Stimulated activated CD4-positive, alpha-beta T cell treated with anti-CD3 and anti-CD28 coated beads, TNF-alpha, amount 100 ng/mL, for 1 hour (primary cell): ENCODE measurements at regions not wholly inside any gene's neighbourhood (a gene's known extent, or its start where the extent isn't known, plus 50 kb on each side); places are given as distances from the start of the nearest gene placed in this dataset.

Experiments
- DNase-seq, 3 donors: peaks; one replicate each; pipeline ENCODE4 v3.0.0-alpha.2; 2020; ENCODE audit warnings: low read depth in 3 of 3, low spot score in 1 of 3

DNA sequence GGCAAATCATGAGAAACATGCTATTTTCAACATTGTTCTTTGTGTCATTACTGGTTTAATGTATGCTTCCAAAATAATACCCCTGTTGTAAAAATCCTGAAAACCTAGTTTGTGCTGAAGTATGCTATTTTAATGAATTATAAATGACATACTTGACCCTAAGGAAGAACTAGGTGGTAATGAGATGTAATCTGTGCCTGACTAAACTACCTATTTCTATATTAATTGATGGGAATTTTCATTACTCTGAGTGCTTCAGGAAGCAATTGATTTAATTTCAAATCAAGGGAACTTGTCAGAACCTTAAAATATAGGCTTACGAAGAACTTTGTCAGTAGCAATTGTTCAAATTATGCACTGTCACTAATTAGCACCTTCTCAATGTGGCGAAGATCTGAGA is 1005.6 kb upstream of the SLC10A2 start:
- DNase-seq = no peak

DNA sequence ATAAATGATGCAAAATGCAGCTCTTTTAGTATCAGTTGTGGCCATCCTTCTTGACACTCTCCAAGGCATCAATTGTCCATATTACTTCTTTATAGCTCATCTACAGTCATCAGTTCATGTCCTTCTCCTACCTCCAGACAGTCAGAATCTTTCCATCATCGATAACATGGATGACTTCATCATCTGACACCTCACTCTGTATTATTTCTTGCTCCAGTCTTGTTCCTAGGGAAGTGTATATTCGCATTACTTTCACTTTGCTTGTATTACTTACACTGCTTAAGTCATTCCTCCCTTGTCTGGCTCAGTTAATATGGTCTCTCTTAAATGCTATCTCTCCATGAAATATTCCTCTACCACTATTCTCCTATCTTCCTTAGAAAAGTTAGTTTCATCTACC is 999.1 kb upstream of the SLC10A2 start:
- no peak for DNase-seq

DNA sequence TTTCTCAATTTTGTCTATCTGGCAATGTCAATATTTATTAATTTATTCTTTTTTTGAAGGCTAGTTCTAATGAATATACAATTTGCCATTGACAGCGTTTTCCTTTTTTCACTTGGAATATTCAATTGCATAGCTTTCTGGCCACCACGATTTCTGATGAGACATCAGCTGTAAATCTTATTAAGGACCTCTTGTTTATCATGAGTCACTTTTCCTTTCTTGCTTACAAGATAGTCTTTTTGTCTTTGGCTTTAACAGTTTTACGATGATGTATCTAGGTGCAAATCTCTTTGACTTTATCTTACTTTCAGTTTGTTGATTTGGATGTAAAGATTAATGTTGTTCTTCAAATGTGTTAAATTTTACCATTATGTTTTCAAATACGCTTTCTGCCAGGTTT is 991.6 kb upstream of the SLC10A2 start:
- DNase-seq = no peak

DNA sequence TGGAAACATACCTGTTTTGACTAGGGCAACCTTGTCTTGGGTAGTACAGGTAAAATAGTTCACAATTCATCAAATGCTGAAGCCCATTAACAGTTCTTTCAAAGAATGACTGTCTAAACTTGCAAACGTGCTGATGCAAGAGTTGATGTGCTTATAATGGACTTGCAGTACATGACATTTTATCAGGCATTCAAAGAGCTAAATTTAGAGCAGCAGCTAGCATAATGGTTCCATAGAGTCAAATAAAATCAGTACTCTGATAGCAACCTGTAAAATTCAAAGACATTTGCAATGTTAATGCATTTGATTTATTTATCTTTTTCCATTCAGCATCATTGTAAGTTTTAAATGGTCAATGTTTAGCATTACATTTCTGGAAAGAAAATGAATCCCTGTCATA is 979.7 kb upstream of the SLC10A2 start:
- no peak for DNase-seq

DNA sequence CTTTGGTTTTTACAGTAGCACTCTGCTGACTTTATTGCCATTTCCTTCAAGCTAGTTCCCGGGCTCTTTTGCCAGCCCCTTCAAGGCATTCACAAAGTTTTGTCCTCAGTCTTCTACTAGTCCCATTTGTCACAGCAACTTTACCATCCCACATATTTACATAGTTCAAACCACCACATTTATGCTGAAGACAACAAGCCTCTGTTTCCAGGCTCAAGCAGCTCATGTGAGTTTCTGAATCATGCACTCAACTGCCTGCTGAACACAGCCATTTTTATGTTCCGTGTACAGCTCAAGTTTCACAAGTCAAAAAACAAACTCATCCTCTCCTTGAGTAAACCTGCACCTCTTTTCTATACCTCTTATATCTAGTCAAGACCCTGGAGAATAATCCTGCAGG is 977.0 kb upstream of the SLC10A2 start:
- no peak for DNase-seq

DNA sequence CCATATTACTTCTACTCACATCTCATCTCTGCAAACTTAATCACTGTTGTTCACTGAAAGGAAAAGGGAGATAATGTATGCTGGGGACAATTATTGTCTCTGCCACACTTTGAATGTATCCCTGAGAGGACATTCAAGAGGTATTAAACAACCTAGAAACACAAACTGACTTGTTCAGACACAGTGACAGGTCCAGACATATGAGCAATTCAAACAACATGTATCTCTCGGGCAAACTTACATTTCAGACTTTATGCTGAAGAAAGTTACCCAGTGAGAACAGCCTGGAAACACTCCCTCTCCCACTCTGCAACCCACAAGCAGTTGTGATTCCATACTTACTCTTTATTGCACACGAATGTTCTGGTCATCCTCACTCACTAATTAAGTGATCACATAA is 968.7 kb upstream of the SLC10A2 start:
- no peak for DNase-seq

DNA sequence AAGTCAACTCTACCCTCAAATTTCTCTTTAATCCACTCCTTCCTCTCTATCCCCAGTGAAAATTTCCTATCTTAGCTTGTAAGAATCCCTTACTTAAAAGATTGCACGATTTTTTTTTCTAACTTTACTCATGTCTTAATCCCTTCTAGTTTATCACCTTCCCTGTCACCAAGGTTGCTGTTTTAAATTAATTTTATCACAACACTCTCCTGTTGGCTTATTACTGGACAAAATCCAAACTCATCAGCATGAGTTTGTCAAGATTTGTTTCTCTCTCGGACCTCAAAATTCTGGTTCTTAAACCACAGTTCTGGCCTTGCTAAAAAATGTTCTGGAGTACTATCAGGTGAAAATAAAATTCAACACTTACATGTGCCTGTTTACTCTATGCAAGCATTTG is 959.1 kb upstream of the SLC10A2 start:
- no peak for DNase-seq

DNA sequence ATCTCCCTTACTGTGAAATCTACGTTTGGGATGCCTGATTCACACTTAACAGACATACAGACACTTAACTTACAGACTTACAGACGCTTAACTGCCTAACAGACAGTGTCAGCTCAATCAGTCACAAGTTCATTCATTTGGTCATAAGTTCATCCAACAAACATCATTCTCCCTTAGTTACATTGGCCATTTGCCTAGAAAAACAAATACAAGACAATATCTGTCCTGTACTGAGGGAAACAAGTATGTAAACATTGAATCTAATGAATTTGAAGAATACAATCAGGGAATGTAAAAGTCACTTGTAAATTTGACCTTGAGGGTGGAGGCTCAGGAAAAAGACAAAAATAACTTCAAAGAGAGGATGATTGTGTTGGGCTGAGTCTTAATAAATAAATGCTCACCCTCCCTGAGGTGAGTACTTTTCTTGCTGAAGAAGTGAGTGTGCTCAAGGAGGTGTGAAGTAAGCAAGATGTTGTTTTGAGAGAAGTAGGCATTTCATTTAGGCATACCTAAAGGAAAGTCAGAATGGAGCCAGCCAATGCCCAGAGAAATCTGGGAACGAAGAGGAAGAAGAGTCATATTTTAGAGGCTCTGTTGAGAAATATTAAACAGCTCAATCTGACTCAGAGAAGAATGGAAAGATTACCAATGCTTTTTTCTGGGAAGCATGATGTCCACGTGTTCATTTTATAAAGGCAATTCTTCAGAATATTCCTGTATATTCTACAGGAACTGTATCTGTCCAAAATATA is 958.4 kb upstream of the SLC10A2 start:
- no peak for DNase-seq

DNA sequence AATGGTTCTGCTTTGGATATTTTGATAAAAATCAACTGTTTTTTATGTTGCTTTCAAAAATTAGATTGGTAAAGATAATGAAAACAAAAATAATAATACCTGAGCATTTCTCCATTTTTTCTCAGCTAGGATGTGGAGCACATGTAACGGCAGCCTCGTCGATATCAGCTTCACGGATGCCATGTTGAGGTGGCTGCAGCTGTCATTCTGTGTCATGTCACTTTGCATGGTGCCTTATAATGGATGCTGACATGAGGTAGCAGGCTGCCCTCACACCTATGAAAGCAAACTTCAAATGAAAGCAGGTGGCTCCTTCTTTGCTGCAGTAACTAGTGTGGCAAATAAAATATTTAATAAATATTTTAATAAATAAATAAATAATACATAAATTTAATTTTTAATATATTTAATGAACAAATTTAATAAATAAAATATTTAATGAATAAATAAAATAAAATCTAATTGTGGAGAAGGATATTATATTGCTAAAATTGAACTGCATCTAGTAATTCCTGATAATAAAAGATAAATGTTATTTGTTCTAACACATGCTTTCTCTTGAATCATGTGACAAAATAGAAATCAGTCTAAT is 955.7 kb upstream of the SLC10A2 start:
- no peak for DNase-seq

DNA sequence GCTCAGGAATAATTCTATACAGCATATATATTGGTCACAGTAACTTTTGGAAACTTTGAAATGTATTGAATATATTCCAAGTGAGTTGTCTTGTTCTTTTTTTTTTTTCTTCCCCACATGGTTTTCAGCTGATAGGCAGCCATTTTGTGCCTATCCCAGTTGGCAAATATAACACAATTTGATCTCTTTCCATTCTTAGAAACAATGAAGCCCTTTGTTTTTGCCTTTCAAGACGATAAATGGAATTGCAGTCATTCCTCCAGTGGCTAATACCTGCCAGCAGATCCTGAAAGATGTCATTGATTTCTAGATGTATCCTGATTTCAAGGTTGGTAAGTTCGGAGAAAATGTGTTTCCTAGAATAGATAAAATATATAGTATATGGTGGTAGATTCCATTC is 951.1 kb upstream of the SLC10A2 start:
- no peak for DNase-seq

DNA sequence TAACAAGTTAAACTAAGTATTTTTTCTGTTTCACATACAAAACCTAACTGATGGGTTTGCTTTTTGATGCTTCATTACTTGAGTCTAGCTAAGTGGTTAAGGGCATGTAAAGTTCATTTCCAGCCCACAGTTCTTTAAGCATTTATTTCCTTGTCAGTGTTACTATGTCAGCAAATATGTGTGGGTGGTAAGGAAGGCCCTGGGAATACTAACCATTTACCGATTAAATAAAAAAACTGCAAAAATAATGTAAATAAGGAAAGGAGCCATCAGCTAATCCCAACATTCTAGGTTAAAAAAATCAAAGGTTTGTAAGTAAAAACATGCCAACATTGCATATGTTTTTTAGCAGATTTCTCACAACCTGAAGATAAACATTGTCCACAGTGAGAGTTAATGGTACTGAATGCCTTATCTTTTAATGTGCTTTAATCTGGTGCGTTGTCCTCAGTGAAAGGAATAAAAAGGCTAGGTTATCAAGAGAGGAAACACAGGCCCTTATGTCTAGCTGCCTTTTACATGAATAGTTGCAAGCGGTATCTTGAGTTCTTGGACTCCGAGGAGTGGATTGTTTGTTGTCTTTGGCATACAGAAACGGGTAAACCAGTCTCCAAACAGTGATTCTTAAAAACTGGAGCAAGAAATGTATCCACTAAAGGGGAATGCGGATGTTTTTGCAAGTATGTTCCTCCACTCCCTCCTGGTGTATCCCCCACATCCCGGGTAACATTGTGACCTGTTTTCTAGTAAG is 949.6 kb upstream of the SLC10A2 start:
- DNase-seq = no peak

DNA sequence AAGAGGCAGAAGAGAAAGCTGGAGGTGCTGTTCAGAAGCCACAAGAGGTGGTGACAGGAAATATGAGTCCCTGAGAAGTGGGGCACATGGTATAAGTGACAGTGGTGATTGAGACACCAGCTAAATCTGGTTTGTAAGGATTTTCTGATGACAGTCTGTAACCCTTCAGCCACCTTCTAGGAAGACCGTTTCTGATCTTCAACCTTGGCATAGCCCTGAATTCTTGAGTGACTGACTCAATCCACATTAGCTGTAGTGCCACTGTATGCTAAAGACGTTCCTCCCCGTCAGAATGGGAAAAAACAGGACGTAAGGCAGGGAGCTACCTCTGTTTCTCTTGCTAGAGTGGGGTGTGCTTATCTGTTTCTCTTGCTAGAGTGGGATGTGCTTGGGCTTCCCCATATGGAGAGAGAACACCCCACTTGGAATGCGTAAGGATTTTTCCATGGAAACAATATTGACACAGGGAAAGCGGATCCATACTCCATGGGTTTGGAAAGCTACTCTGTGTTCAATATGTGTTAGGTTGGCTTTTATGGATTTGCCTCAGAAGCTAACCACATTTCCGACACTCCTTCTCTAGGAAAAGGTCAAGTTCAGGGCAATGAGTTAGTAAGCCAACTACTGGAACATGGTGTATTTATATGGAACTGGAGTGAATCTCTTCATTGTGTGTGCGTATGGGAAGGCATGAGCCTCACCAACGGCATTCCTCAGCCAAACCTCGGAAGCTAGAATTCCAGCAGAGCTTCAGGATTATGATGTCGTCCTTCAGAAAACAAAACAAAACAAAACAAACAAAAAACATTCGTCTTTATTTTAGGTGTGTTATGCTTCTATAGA is 948.8 kb upstream of the SLC10A2 start:
- DNase-seq = no peak

DNA sequence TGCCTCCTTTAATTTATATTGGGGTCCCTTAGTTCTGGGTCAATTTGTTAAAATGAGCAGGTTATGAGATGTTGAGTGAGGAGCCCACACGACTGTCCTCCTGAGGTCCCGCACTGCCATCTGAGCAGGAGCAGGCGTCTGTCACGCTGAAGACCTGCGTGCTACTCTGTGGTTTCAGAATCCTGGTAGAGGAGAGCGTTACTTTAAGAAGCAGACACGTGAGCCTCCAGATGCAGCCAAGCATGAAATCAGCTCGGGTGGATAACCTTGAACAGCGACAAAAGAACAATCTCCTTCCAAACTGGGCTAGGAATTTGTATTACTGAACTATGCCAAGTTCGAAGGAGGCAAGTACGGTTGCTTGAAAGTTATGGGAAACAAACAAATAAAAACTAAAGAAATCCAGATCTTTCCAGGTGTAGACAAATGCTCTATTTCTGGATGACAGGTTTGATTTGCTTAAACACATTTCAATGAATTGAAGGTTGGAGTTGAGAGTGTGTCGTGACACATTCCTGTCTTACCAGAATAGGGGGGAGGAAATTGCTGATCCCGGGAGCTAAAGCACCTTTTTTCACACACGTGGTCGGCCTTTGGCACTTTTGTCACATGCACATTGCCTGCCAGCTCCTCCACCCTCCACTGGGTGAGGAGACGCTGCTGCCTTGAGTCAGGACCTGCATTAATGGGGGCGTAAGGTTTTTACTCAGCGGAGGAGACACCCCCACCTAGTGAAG is 945.5 kb upstream of the SLC10A2 start:
- no peak for DNase-seq

DNA sequence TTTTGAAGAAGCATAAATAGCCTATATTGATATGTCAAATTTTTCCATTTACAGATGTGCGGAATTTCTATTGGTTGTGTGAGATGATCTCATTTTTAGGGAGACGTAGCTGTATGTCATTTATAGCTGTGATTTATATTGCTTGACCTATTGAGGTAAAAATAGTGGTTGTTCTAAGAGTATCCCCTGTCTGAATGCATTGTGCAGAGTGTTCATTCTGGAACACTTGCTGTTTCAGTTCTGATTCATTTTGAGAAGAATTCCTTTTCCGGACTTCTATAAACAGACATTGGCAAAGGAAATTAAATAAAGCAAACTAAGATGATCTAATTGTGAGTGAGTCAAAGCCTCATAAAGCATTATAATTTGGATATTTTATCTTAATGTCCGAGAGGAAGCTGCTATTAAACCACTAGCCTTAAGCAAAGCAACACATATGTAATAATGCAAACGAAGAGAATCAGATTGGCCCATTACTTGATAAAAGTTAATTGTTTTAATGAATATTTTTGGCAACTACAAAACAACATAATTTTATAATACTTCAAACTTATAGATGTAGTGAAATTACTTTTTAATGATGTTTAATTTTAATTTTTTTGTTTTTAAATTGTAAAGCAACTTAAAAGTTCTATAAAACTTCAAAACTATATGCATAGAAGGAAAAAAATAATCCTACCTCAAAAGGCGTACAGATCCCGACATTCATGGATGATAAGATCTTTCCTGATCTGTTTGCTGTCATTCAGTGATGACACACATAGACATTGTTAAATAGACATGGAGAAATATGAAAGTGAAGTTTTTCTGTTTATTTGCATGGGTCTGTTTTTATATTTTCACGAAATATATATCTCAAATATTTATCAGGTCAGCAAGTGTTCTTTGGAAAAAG is 942.6 kb upstream of the SLC10A2 start:
- no peak for DNase-seq

DNA sequence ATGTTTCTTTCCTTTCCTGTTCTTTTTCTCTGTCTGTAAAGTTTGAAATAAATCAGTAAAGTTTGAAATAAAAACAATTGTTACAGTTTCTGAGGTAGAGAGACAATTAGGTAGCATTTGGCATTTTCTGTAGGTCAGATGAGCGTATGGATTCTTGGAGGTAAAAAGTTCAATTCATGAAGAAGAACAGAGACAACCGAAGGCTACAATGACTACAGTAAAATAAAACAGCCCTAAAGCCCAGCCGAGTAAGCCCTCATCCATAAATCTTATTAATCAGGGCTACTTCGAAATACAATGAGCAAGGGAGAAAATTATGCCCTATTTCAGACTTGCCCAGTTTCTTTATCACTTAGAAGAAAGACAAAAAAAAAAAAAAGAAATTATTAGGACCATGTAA is 941.9 kb upstream of the SLC10A2 start:
- no peak for DNase-seq

DNA sequence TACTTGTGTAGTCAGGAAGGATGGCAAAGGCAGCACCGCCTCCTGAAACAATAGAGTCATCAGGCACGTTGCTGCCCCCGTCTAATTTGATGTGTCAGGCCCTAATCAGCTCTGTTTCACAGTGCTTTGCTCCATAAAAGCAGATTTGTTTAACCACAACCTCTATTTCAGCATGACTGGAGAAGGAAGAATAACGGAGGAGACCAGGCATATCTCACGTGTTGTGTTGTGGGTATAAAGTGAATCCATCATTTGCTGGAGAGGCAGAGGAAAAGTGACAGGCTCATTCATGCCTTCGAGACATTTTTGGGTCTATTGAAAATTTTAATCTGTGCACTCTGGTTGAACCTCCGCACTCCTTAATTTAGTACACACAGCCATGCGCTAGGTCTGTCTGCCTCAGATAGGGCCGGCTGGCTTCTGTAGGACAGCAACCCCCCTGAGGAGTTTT is 940.4 kb upstream of the SLC10A2 start:
- no peak for DNase-seq

DNA sequence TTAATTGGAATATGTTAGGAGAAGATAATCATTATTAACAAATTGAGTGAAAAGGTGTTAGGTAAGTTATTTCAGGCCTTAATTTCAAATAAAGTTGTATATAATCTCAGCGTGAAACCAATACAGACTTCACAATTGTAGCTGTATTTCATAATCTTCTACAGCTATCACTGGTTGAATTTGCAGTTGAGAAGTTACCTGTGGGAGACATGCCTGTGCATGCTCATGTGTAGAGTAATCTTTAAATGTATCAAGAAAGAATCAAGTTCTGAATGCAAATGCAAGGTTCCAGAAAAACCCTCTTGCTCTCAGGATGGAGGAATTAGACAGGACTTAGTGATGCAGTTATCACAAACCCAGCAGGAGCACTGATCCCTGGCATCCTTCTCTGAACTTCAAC is 938.4 kb upstream of the SLC10A2 start:
- no peak for DNase-seq

DNA sequence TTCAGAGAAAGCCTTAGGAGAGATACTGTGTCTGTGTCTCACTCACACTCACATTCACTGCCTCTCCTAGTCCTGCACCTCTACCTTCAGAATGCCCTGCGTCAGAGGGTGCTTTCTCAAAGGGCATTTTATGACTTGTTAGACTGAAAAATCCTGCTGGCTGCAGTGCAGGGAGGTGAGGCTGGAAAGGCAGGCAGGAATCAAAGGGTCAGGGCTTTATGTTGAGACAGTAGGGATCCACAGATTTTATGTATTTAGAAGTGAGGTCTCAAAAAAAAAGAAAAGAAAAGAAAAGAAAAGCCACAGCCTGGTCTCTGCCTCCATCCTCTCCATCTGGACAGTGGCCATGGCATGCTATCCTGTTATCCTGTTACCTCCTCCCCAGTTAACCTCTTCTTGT is 936.0 kb upstream of the SLC10A2 start:
- no peak for DNase-seq

DNA sequence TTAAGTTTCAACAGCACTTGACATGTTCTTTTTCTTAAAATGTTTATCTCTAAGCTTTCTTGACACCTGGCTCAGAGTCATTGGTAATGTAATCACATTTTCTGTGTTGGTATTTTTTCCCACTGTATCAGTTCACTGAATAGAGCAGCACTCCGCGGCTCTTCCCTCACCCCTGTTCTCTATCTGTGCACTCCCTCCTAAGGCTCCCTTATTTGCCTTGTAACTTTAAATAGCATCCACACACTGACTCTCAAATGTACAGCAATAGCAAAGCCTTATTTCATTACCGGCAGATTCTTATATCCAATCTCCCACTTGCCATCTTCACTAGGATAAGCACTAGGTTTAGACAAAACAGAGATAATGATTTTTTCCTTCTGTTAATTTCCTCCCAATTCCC is 935.5 kb upstream of the SLC10A2 start:
- DNase-seq = no peak

DNA sequence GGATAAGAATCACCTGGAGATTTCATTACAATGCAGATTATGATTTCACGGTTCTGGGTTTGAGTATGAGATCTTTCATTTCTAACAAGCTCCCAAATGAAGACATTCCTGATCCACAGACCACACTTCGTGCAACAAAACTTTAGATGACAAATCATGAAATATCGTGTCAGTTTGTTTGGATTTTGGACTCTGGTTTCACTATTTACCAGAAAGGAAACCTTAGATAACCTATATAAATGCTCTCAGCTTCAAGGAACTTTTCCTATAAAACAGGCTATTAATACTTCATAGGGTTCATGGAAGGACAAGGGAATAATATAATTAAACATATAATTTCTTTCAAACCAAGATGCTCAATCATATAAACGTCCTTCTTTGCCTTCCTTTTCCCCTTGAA is 930.5 kb upstream of the SLC10A2 start:
- no peak for DNase-seq
